HG03066 (cell line): ENCODE measurements at regions not wholly inside any gene's neighbourhood (a gene's known extent, or its start where the extent isn't known, plus 50 kb on each side); places are given as distances from the start of the nearest gene placed in this dataset.
"Not testable (repeated sequence)": the region's sequence is repeated elsewhere in the genome, so short reads cannot be mapped to it uniquely, and the experiment has no call there.

Experiments used
- ATAC-seq: cut with Tn5 transposase; IDR thresholded peaks from one replicate; pipeline ENCODE4 v1.9.1; 2021; ENCODE audit warnings: low read depth; ENCODE audit not compliant: unreplicated experiment

GRCh38 chr2:110394769-110395168, 77.8 kb downstream of the LIMS4 start:
- ATAC-seq, result not testable (repeated sequence)

GRCh38 chr2:110392366-110392765, 80.2 kb downstream of the LIMS4 start:
- ATAC-seq, result not testable (repeated sequence)

GRCh38 chr2:110391035-110391418, 81.6 kb downstream of the LIMS4 start:
- not testable (repeated sequence) for ATAC-seq

DNA sequence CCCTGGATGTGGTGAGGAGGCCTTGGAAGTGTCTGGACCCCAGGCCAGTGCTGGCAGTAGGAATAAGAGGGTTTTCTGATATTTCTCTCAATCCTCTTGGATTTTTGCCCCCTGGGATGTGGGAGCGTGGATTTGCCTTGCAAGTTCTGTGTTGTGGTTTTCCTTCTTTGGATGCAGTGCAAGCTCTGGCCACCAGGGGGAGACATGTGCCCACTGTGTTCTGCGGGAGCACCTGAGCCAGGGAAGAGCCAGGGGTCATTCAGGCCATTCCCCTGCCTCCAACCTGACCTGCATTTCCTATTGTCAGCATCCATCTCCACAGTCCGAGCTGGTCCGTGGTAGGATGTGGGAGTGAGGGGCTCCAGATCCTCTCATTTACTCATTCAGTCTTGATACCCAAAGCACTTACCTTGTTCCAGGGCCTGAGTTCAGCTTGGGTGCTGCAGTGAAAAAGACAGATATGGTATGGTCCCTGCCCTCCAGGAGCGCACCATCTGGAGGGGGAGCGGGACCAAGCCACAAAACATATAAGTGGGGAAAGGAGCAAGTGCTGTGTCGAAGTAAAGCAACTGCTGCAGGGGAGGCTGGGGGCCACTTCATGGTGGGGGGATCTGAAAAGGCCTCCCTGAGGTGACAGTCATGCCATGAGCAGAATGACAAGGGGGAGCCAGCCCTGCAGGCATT, 82.1 kb downstream of the LIMS4 start:
- not testable (repeated sequence) for ATAC-seq

DNA sequence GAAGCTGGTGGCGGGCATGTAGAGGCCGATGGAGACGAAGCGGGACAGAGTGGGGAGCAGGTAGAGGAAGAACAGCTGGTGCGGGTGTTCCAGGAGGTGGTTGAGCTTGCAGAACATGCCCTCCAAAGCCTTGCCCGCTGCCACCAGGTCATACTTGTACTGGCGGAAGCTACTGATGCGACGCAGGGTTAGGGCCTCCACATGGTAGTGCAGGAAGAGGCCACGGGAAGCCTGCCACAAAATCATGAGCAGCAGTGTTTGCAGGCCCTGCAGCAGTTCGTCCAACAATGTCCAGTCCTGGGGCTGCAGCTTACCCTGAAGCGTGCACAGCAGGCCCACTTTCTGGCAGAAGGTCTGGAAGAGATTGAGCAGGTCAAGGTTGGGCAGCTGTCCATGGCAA, 85.6 kb downstream of the LIMS4 start:
- ATAC-seq, result not testable (repeated sequence)

DNA sequence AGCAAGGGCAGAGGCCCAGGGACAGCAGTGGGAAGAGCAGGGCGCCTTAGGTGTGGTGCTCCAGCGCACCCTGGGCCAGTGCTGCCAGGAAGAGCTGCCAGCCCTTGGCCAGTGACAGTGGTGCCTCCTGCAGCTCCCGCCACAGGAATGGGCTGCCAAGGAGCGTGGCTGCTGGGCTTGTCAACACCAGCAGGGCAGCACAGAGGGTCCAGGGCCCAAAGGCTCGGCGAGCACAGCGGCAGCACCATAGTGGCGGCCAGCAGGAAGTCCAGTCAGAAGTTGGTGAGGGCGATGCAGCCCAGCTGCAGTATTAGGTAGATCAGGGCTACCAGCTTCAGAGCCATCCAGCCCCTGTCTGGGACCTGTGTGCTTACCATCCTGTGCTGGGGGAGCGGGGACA, 86.1 kb downstream of the LIMS4 start:
- ATAC-seq, result not testable (repeated sequence)

DNA sequence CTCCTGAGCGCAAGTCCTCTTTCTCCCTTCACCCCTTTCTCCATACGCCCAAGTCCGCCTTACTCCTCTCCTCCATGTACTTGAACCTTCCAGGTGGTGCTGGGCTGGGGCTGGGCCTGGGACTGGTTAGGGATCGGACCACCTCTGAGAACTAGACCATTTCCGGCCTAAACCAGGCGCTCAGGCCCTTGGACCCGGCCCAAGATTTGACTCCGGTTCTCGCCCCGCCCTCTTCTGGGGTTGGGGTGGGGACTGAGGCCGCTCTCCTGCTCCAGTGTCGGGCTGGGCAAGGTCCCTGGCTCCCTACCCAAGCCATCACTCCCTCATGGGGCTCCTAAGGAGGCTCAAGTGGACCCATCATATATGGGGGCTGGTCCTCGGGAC, 87.9 kb downstream of the LIMS4 start:
- ATAC-seq, result not testable (repeated sequence)

DNA sequence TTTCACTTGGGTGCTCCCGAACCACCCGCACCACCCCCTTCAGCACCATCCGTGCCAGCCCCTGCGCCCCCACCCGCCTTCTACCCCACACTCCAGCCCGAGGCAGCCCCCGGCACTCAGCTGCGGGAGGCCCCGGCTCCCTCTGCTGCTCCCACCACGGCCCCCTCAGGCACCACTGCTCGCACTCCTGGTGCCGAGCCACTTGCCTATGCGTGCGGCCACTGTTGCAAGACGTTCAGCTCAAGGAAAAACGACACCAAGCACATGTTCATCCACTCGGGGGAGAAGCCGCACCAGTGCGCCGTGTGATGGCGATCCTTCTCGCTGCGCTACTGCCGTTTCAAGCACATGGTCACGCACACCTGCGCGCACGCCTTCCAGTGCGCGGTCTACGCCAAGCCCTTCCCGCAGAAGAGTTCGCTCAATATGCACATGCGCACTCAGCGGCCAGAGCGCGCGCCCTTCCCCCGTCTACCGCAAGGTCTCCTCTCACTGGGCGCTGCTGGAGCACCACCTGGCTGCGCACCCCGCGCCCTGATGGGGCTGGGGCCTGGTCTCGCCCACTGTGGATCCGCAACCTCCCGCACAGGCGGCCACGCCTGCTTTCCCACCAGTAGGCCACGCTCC, 88.4 kb downstream of the LIMS4 start:
- not testable (repeated sequence) for ATAC-seq

- peak; percentile 53 for ATAC-seq
Observed at GRCh38 chr2:110383163-110384048, 89.2 kb downstream of the LIMS4 start.

- not testable (repeated sequence) for ATAC-seq
Observed at GRCh38 chr2:110373519-110373918, 99.1 kb downstream of the LIMS4 start.

GRCh38 chr2:110371633-110372032, 101.0 kb downstream of the LIMS4 start:
- not testable (repeated sequence) for ATAC-seq

DNA sequence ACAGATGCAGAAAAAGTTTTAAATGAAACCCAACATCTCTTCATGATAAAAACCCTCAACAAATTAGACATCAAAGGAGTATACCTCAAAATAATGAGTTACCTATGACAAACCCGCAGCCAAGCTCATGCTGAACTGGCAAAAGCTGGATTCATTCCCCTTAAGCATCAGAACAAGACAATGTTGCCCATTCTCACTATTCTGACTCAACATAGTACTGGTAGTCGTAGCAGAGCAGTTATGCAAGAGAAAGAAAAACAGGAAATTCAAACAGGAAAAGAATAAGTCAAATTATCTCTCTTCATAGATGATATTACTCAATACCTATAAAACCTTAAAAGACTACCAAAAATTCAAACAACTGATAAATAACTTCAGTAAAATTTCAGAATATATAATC, 115.0 kb downstream of the LIMS4 start:
- not testable (repeated sequence) for ATAC-seq

- not testable (repeated sequence) for ATAC-seq
Observed at GRCh38 chr2:110354294-110355018, 118.2 kb downstream of the LIMS4 start.

- ATAC-seq, result not testable (repeated sequence)
Observed at GRCh38 chr2:110350718-110351117, 121.9 kb downstream of the LIMS4 start.

GRCh38 chr2:110348902-110349301, 123.7 kb downstream of the LIMS4 start:
- ATAC-seq, result not testable (repeated sequence)

DNA sequence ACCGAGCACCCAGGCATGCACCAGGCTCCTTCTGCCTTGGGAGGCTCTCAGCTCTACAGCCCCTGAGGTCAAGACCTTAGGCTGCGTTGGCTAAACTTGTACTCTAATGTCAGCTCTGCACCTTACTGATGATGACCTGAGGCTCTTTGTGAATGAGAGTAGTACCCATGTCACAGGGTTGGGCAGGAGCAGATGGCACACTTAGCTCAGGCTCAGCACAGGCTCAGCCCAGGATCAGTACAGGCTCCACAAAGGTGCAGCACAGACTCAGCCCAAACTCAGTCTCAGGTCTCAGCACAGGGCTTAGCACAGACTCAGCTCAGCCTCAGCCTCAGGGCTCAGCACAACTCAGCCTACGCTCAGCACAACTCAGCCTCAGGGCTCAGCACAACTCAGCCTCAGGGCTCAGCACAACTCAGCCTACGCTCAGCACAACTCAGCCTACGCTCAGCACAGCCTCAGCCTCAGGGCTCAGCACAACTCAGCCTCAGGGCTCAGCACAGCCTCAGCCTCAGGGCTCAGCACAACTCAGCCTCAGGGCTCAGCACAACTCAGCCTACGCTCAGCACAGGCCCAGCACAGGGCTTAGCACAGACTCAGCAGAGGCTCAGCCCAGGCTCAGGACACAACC, 128.1 kb downstream of the LIMS4 start:
- ATAC-seq, result not testable (repeated sequence)

DNA sequence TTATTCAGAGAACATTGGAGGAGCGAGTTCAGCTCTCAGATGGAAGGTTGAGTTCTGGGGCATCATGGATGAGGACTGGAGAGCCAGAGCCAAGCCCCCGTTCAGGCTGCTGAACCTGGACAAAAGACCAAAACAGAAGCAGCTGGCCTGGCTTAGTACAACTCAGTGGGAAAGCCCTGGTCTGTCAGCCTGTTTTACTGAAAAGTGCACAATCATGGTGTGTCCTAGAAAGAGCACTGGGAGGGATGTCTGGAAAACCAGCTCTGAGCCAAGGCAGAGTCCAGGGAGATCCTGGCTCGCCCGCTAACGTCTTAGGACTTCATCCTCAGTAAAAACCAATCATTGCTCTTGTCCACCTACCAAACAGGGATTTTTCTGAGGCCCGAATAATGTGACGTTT, 129.7 kb upstream of the MTLN start:
- ATAC-seq, result not testable (repeated sequence)

DNA sequence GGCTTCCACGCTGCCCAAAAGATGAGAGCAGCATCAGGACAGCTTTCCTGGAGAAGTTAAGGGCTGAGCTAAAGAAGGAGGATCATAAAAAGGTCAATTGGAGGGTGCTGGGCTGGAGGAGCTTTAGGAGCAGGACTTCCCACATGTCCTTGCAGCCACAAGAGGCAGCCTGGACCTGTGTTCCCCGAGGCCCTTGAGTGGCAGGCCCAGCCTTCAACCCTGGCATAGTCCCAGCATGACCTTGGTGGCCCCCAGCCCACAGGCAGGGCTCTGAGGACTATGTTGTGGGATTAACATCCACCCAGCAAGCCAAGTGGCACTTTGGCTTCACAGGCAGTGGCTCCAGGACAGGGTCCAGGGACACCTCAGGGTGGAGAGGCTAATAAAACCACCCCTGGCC, 126.8 kb upstream of the MTLN start:
- not testable (repeated sequence) for ATAC-seq

DNA sequence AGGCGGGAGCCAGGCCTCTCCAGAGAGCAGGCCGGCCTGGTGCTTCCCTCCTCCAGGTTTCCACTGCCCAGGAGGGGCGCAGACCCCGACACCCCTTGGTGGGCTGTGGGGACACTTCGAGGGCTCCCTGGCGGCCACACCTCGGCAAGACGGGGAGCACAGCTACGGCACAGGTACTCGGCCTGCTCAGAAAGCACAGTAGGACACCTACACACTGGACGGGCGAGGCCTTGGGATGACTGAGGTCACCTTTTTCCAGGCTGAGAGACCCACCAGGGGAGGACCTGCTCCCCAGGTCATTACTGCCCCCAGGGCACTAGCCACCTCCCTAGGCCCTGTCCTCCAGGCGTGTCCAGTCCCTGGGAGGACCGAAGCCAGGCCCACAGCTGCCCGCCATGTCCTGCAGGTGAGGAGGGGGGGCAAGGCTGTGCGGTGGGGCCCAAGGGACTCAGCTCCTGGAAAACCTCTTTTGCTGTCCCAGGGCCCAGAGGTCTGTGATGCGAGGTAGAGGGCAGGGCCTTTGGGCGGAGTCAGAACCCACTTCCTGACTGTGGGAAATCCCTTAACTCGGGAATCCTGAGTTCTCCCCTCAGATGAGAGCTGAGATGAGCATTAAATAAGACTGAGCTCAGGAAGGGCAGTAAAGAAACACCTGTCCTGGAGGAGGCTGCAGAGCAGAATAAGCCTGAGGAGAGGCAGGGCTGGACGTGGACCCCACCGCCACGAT, 126.1 kb upstream of the MTLN start:
- not testable (repeated sequence) for ATAC-seq
